ENCODE measurements at regions not wholly inside any gene's neighbourhood (a gene's known extent, or its start where the extent isn't known, plus 50 kb on each side); places are given as distances from the start of the nearest gene placed in this dataset.

DNA sequence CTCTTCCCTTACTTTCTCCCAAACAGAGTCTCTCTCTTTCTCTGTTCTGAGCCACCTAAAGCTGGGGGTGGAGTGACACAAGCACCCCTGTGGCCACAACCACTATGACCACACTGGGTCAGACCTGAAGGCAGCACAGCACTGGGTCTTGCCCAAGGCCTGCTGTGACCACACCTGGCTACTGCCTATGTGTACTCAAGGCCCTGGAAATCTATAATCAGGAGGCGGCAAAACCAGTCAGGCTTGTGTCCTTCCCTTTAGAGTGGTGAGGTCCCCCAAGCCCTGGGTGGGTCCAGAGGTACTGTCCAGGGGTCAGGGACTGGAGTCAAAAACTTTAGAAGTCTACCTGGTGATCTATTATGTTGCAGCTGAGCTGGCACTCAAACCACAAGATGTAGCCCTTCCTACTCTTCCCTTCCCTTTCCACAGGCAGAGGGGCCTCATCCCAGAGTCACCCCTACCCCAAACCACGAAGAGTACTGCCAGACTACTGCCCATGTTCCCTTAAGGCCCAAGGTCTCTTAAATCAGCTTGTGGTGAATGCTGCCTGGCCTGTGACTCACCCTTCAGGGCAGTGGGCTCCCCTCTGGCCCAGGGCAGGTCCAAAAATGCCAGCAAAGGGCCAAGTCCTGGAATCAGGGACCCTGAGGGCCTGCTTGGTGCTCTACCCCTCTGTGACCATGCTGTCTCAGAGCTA is 179.8 kb upstream of the DYRK2 start:
- TF ChIP-seq, protein P1, sequence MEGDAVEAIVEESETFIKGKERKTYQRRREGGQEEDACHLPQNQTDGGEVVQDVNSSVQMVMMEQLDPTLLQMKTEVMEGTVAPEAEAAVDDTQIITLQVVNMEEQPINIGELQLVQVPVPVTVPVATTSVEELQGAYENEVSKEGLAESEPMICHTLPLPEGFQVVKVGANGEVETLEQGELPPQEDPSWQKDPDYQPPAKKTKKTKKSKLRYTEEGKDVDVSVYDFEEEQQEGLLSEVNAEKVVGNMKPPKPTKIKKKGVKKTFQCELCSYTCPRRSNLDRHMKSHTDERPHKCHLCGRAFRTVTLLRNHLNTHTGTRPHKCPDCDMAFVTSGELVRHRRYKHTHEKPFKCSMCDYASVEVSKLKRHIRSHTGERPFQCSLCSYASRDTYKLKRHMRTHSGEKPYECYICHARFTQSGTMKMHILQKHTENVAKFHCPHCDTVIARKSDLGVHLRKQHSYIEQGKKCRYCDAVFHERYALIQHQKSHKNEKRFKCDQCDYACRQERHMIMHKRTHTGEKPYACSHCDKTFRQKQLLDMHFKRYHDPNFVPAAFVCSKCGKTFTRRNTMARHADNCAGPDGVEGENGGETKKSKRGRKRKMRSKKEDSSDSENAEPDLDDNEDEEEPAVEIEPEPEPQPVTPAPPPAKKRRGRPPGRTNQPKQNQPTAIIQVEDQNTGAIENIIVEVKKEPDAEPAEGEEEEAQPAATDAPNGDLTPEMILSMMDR (conservative IDR thresholded peaks at IDR 0.05; ENCODE audit: control insufficient read depth, insufficient read depth, low read depth, low read length) = no peak
- H3K4me3 ChIP-seq (ENCODE audit: control insufficient read depth, low read depth, low read length) = no peak overlapping the region
- no peak for DNase-seq (ENCODE audit: low read depth)

DNA sequence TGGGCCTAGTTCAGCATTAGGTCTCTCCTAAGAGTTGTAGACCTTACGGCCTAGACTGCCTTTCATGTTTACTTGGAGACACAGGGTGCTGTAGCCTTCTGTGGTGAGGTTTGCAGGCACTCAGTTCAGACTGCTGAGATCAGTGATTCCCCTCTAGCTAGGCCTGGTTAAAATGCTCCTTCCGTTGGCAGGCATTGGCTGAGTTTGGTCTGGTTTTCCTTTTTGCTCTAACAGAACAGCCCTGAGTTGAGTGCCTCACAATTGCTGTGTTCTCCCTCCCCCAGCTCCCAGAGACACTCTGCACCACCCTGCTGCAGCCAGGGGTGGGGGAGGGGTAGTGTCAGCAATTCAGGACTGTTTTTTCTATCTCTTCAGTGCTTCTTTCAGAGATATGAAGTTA is 178.9 kb upstream of the DYRK2 start:
- no peak overlapping the region for H3K4me3 ChIP-seq (ENCODE audit: control insufficient read depth, low read depth, low read length)
- DNase-seq (ENCODE audit: low read depth) = no peak
- TF ChIP-seq, protein P1 (conservative IDR thresholded peaks at IDR 0.05; ENCODE audit: control insufficient read depth, insufficient read depth, low read depth, low read length) = no peak

DNA sequence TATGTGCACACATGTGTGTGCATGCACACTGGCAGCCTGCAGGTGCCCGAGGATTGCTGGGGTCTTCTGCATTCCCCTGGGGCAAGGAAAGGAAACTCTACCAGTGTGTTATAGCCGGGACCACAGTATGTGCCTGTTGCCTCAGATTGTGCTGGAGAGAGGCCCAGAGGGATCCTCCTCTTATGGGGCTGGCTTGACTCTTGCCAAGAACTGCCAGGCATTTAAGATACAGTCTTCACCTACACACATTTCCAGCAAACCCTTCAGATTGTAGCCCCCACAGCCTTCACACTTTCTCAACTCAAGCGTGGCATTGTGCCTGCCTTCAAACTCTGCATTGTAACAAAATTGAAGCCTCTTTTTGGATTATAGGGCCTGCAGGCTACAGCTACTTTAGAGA is 176.7 kb upstream of the DYRK2 start:
- TF ChIP-seq, protein P1 (conservative IDR thresholded peaks at IDR 0.05; ENCODE audit: control insufficient read depth, insufficient read depth, low read depth, low read length) = no peak

GRCh38 chr12:67472539-67472938 is 176.0 kb upstream of the DYRK2 start:
- DNase-seq (ENCODE audit: low read depth) = no peak
- no peak overlapping the region for H3K4me3 ChIP-seq (ENCODE audit: control insufficient read depth, low read depth, low read length)
- TF ChIP-seq, protein P1 (conservative IDR thresholded peaks at IDR 0.05; ENCODE audit: control insufficient read depth, insufficient read depth, low read depth, low read length) = no peak

More for the DNA sequence above, 176.7 kb upstream of the DYRK2 start:
- H3K4me3 ChIP-seq (ENCODE audit: control insufficient read depth, low read depth, low read length) = no peak overlapping the region
- DNase-seq (ENCODE audit: low read depth) = no peak

- DNase-seq (ENCODE audit: low read depth) = no peak
- H3K4me3 ChIP-seq (ENCODE audit: control insufficient read depth, low read depth, low read length) = no peak overlapping the region
- TF ChIP-seq, protein P1 (conservative IDR thresholded peaks at IDR 0.05; ENCODE audit: control insufficient read depth, insufficient read depth, low read depth, low read length) = no peak
Measured at GRCh38 chr12:67474934-67475620, 173.5 kb upstream of the DYRK2 start.

GRCh38 chr12:67475725-67476124 is 172.8 kb upstream of the DYRK2 start:
- H3K4me3 ChIP-seq (ENCODE audit: control insufficient read depth, low read depth, low read length) = no peak overlapping the region
- DNase-seq (ENCODE audit: low read depth) = no peak
- TF ChIP-seq, protein P1 (conservative IDR thresholded peaks at IDR 0.05; ENCODE audit: control insufficient read depth, insufficient read depth, low read depth, low read length) = no peak

Data from fibroblast of mammary gland (primary cell).